HG03060 (cell line): ENCODE measurements at regions not wholly inside any gene's neighbourhood (a gene's known extent, or its start where the extent isn't known, plus 50 kb on each side); places are given as distances from the start of the nearest gene placed in this dataset.

Source experiments
- ATAC-seq: cut with Tn5 transposase; IDR thresholded peaks from one replicate; pipeline ENCODE4 v1.9.1; 2021; ENCODE audit warnings: low read depth, moderate number of reproducible peaks; ENCODE audit not compliant: unreplicated experiment

DNA sequence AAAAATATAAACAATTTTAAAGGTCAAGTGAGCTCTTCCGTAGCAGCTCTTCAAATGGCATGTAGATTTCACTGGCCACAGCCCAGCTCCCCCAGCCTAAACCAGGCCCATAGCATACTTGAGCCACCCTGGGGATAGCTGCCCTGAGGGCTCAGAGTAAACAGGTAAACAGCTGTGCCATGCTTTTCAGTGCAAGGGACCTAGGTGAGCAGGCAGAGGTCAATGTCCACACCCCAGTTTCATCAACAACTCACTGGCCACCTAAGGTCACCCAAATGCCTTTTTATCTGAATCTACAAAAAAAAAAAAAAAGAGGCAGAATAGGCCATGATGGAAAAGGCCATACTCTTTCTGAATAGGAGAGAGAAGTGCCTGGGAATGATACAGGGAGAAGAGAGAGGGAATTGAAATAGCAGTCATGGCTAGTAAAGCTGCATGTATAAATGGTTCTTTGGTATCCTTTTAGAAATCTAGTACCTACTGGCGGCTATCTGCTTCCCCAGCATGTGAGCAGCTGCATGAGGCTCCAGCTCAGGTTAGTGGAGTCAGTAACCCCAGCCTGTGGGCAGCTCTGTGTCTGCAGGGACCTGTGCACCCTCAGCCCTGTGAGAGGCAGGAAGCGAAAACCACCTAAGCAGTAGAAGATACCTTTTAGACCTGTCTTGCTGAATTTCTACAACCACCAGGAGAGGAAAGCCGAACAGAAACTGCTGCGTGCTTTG lies 77.0 kb downstream of the FOXA2 start:
- no peak for ATAC-seq

DNA sequence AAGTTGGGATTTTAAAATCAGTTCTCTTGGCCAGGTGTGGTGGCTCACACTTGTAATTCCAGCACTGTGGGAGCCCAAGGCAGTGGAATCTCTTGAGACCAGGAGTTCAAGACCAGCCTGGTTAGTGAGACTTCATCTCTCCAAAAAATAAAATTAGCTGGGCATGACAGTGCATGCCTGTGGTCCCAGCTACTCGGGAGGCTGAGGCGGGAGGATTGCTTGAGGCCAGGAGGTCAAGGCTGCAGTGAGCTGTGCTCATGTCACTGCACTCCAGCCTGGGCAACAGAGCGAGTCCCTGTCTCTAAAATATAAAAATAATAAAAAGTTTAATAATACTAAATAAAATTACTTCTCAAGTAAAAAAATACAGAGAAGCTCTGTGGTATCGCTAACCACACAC lies 77.5 kb downstream of the FOXA2 start:
- ATAC-seq: no peak

DNA sequence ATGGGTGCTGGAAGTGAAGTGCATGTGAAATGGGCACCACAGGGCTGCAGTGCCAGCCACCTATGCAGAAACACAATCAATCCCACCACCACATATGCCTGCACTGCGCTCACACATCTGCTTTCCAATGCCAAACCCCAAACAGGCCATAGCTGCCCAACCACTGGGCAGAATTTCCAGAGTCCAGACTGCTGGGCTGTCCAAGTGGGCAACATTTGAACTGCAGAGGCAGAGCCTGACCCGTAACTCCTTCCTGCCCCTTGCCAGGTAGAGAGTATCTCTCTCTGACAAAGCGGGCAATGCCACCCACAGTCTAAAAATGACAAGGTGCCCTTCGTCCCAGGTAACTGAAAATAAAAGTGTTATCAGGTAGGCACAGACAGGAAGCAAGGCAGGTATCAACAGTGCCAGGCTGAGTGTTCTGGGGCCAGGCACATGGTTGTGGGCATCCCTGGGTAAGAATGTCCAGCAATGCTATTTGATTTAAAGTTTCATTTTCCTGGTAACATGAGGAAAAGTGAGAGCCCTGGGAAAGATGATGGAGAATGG lies 79.5 kb downstream of the FOXA2 start:
- ATAC-seq: no peak

DNA sequence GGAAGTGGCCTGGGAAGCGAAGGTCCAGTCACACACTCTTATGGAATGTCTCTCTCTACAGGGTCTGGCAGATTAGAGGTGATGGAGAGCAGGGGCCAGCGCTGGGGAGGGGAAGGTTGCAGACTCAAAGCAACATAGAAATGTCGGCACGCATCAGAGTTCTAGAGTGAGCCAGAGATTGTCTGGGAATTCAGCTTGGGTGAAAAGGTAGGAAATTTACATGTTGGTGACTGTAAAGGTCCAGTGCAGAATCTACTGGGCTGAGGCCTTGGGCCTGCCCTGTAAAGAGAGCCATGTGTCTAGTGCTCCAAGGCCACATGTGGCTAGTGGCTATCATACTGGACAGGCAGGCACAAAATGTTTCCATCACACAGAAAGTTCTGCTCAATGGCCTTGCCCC lies 80.8 kb downstream of the FOXA2 start:
- ATAC-seq: no peak

DNA sequence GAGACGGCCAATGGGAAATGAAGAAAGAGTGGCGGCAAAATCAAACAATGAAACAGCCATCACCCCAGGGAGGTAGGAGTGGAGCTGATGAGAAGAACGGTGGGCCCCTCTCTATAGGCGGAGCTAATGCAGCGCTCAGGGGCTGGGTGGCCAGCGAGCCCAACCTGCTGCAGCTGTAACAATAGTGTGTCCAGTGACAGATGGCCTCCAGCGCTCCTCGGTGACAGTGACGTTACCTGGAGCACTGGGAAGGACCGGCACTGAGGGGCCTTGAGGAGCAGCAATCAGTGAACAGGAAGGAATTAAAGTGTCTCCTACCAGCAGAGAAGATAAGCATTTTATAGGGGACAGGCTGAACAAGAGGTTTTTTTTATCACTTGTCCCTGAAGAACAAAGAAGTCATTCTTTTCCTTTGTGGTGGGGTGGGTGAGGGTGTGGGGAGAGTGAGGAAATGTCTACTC lies 81.6 kb downstream of the FOXA2 start:
- ATAC-seq: no peak

DNA sequence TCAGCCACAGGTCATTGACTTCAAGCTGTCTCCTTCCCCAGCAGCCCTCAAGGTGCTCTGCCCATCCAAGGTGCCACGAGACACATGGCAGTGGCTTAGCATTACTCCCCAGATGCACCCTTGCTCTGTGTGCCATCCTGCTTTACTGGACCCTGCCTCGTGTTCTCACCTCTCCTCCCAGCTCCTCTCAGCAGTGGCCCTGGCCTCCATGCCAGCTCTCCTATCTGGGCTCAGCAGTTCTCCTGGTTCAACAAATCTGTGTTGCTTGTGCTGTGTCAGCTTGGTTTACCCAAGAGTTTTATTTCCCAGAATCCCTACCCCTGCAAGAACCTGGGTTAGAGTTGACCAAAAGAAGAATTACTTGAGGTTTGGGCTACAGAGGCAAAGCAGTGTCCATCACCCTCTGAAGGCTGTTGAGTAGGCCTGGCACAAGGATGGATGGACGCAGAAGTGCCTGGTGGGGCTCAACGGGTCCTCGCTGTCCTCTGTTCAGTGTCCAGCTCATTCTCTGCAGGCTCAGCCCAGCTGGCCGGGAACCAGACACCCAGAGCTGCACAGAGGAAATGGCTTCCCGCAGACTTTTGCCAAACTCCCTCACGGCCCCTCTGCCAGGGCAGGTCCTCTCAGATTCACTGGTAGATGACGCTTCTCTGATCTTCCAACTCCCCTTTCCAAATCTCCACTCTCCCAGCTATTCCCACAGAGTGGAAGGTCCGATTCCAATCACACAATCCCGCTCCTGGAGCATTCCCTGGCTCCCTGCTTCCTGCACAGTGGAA lies 82.6 kb downstream of the FOXA2 start:
- no peak for ATAC-seq

DNA sequence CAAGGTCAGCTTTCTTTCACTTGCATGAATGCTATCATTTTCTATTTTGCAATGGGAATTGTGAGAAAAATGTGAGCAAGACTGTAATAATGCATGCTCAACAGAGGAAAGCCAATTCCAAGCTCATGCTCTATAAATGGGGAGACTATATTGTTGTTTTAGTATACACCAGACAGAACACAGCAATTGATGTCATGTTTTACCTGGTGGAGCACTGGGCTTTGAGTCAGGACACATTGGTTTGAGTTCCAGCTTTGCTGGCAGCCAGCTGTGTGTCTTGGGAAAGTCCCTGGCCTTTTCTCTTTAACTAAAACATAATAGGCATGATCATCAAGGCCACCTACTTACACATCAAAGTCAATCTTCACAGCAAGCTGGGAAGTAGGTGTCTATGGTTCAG lies 83.3 kb downstream of the FOXA2 start:
- ATAC-seq: no peak

DNA sequence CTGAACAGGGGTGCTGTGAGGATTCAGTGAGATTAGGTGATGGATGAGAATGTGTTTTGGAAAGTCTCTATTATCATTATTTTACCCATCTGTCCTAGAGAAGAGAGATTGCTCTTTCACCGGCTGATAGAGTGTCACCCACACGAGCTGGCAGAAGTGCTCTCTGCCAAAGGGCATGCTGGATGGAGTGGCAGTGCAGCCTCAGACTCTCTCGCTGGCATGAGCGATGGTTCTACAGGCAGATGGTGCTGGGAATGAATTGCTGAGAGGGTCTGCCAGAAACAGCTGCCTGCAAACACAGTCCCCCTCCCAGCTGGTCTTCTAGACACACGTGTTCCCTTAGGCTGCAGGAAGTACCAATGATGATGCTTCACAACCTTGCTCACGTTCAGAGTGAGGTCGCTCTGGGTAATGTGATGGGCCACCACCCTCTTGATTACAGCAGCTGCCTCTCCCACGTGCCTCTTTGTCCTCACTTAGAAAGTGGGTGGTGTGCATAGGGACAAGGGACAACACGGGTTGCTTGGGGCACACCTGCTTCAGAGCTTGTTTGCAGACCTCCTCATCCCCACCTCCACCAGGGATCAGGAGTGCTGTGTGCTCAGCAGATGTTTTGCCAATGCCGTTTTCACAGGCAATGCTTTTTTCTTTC lies 84.7 kb downstream of the FOXA2 start:
- ATAC-seq: no peak

DNA sequence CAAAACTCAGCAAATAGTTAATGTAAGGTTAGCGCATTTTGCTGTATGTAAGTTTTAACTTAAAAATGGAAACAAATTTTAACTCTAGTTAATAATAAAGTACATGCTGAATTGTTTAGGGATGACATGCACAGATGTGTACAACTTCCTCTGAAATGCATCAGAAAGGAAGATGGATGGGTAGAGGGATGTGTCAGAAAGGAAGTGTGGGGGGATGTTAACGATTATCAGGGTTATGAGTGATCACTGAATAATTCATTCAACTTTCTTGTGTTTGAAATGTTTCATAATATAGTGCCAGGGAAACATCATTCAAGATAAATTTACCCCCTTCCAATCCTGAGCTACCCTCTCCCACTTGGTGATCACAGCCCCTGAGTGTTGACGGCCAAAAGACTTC lies 87.6 kb downstream of the FOXA2 start:
- ATAC-seq: no peak

DNA sequence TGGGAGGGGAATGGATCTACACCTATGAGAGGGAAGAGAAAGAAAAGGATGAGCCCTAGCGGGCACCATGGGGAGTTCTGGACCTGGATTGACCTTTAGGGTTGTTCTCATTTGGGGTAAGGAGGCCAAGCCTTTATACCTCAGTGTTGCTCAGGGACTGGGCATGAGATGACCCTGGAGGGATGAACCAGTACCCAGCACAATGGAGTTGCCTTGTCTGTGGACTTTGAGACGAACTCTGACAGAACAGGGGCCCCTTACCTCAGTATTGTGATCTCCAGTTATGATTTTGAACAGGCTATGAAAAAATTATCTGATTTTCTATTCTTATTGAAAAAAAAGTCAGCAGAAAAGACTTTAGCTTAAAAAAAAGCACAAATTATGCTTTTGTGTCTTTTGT lies 88.6 kb downstream of the FOXA2 start:
- ATAC-seq: no peak

DNA sequence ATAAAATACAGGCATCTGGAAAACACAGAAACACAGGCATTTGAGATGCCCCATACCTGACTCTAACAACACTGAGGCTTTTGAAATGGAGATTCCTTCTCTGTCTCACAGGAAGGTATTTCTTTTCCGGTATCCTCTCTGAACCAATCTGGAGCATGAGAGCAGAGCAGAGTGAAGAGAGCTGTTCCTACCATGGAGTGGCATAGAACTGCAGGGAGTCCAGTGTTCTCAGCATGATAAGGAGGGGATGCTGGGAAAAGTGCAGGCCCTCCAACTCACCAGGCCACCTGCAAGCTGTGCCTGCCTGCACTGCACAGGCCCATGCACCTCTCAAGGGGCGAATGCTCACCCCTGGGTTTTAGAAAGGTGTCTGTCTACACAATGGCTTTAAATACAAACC lies 89.2 kb downstream of the FOXA2 start:
- no peak for ATAC-seq

DNA sequence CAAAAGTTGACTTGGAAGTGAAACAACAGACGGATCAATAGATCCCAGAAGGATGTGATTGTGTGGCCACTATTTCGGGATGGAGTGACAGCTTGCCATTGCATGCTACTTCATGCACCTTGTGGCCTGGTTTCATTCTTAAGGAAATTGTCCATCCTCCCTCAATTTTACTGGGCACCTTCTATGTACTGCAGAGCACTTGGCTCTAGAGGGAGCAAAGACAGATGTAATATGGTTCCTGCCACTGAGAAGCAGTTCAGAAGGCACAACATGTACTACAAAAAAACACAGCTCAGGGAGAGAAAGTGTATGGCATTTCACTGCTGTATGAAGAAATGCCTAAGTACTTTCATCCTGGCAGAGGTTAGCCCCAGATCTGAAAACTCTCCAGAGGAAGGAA lies 91.9 kb downstream of the FOXA2 start:
- no peak for ATAC-seq

DNA sequence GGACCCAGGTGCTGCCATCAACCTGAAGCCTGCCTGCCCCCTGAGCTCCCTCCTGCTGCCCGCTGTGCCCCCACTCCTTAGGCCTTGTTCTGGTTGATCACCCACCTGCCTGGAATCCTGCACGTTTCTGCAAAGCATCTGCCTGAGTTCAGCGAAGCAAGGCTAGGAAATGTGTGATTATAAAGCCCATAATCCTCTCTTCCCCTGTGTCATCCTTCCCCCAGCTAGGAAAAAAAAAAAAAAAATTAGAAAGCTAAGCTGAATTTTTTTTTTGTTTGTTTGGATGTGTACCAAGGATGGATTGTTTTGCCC lies 93.2 kb downstream of the FOXA2 start:
- ATAC-seq: no peak

DNA sequence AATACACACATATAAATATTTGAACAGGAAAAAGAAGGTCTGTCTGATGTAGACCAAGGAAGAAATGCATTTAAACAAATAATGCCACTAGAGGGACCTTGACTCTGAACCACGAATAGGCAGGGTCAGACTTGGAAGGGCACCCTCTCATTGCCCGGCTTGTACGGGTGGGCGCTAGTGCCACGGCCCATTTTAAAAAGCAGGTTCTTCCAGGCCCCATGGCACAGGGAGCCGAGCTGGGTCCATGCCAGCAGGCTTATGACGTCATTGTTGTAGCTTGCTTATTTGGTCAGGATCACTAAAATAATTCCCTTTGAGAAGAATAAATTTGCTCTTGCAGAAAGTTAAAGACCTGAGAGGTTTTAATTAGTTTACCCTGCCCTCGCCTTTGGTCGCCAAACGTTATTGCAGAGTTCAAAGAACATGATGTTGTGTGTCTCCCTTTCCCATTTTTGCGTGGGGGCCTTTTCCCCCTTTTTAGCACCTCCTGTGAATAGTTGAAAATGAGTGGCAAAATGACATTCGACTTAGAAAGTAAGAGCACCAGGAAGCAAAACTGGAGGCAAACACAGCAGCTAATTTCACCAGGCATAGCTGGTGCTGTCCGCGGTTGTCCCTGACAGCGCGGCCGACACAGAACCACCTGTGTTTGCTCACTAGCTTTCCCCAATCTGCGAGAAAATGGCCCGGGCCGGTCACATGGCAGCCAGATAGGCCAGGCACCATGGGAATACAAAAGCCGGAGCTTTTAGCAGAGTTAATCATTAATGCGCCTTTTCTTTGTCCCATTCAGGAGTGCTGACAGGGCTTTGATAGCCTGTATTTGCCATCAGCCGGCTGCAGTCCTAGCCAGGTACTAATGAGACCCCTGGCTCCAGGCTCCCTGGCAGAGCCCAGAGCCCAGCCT lies 93.8 kb downstream of the FOXA2 start:
- no peak for ATAC-seq

DNA sequence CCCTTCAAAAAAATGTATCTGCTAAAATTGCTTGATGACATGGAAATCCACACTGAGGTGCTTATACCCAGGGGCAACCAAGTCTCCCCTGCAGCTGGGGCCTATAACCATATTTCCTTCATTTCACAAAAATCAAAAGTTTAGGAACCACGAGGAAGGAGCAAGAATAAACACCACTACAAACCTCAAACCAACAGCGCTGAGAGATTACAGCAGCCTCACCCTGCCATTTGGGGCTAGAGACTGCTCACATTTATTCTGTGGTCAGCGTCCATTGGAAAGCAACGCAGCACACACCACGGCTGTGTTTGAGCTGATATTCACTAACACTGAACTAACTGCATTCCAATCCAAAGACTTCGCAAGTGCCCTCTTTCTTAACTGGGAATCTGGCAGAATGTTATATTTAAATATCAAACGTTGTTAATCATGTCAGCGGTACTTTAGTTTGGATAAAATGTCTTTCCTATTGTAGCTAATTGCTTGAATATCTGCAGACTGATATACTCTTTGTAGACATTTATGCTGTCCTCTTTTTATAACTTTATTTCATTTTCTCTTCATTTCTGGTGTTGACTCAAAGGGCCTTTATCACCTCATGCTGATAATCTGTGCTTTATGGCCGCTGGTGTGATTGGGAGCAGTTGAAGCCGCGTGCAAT lies 94.6 kb downstream of the FOXA2 start:
- ATAC-seq: no peak

DNA sequence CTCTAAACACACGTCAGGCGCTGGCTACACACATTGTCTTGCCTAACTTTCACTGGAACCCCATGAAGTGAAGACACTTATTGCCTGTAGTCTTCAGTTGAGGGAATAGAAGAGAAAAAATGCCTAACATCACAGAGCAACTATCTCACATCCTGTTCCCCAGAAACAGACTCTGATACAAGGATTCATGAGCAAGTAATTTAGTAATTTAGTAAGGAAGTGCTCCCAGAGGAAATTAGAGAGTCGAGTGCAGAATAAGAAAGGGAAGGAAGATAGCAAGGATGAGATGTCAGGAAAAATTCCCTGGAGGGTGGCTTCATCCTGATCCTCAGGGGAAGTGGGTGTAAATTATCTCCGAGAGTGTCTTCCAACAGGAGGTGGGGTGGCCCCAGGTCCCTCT lies 104.0 kb downstream of the FOXA2 start:
- ATAC-seq: no peak

DNA sequence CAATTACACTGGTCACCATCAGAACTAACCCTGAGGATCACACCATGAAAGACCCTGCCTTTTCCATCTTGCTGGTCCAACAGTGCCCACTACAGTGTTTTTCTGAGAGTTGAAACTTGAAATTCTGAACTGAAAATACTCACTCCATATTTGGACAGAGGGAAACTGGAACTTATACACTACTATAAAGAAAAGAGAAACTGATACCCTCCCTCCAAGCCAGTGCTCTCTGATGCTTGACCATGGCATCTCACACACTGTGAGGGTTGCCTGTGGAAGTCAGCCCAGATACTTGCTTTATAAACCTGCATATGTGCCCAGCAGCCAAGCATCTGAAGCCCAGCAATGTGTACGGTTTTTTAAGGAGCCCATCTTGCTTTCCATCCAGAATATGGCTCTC lies 108.7 kb downstream of the FOXA2 start:
- no peak for ATAC-seq

DNA sequence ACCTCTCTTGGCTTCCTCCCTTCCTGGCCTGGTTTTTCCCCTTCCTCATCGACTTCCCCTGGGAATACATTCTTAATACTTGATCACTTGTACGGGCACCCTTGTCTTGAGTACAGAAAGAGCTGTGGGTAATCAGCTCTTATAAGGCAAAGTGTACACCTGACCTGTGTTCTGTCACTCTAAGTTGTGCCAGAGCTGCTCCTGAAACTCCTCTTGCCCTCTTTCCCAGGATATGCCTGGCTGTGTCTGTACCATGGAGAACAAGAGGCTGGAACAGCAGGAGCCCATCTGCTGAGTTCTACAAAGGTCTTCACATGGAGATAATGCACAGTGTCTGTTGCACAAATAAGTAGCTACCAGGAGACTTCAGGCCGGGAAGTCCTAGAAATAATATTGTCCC lies 110.1 kb downstream of the FOXA2 start:
- no peak for ATAC-seq

DNA sequence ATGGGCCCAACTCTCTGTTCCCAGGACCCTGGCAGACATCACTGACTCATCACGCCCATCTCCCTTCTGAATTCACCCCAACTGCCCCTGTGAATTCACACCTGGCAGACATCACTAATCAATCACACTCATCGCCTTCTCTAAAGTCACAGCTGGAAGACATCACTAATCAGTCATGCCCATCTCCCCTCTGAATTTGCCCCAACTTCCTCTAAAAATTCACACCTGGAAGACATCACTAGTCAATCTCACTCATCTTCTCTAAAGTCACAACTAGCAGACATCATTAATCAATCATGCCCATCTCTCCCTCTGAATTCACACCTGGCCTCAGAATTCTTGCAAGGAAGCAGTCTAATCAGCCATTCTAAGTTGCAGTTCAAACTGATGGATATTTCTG lies 111.1 kb downstream of the FOXA2 start:
- ATAC-seq: no peak
